HEK293T (cell line): ENCODE measurements at regions not wholly inside any gene's neighbourhood (a gene's known extent, or its start where the extent isn't known, plus 50 kb on each side); places are given as distances from the start of the nearest gene placed in this dataset.

Experiments
- CTCF ChIA-PET: fragments of 350-600 bp; formaldehyde crosslinking; extraction: SDS; loops from one replicate; lab custom pipeline; 2021; ENCODE audit warnings: antibody characterized with exemption, inconsistent platforms; lab: Yijun Ruan, JAX
- POLR2A ChIA-PET: fragments of 350-600 bp; formaldehyde crosslinking; extraction: SDS; loops from one replicate; lab custom pipeline; 2020; ENCODE audit warnings: antibody characterized with exemption, inconsistent platforms; lab: Yijun Ruan, JAX
- DNase-seq: peaks from one replicate; pipeline ENCODE4 v3.0.0; 2012; ENCODE audit warnings: mixed read lengths; ENCODE audit errors: extremely low spot score
- ARNT ChIP-seq: fragments of 450-650 bp; IDR thresholded peaks from 2 replicates; pipeline ENCODE4 v1.6.1; 2017; ENCODE audit warnings: mild to moderate bottlenecking
- BHLHE40 ChIP-seq: fragments of 450-650 bp; IDR thresholded peaks from 2 replicates; pipeline ENCODE4 v1.6.1; 2016; ENCODE audit warnings: mild to moderate bottlenecking, moderate library complexity, borderline replicate concordance
- CTBP1 ChIP-seq: fragments of 450-650 bp; IDR thresholded peaks from 2 replicates; pipeline ENCODE4 v1.6.1; 2016; ENCODE audit warnings: borderline replicate concordance
- ELF4 ChIP-seq: fragments of 450-650 bp; IDR thresholded peaks from 2 replicates; pipeline ENCODE4 v1.6.1; 2017; ENCODE audit warnings: antibody characterized with exemption
- FOXA1 ChIP-seq: fragments of 450-650 bp; IDR thresholded peaks from 2 replicates; pipeline ENCODE4 v1.6.1; 2016; ENCODE audit warnings: mild to moderate bottlenecking
- FOXK2 ChIP-seq: fragments of 450-650 bp; IDR thresholded peaks from 2 replicates; pipeline ENCODE4 v1.6.1; 2016; ENCODE audit warnings: mild to moderate bottlenecking
- FOXM1 ChIP-seq: fragments of 450-650 bp; IDR thresholded peaks from 2 replicates; pipeline ENCODE4 v1.6.1; 2017; ENCODE audit warnings: mild to moderate bottlenecking, borderline replicate concordance
- HDGF ChIP-seq: fragments of 450-650 bp; IDR thresholded peaks from 2 replicates; pipeline ENCODE4 v1.6.1; 2017; ENCODE audit warnings: antibody characterized with exemption, borderline replicate concordance
- L3MBTL2 ChIP-seq: fragments of 450-650 bp; conservative IDR thresholded peaks from 2 replicates; pipeline ENCODE4 v1.6.1; 2016; ENCODE audit warnings: mild to moderate bottlenecking
- LEF1 ChIP-seq: fragments of 450-650 bp; IDR thresholded peaks from 2 replicates; pipeline ENCODE4 v1.6.1; 2017; ENCODE audit warnings: mild to moderate bottlenecking, borderline replicate concordance
- NFRKB ChIP-seq: fragments of 450-650 bp; IDR thresholded peaks from 2 replicates; pipeline ENCODE4 v1.6.1; 2016; ENCODE audit warnings: mild to moderate bottlenecking, moderate library complexity
- SP1 ChIP-seq: fragments of 450-650 bp; IDR thresholded peaks from 2 replicates; pipeline ENCODE4 v1.6.1; 2017
- SUZ12 ChIP-seq: fragments of 450-650 bp; IDR thresholded peaks from 2 replicates; pipeline ENCODE4 v1.6.1; 2016; ENCODE audit warnings: mild to moderate bottlenecking
- TARDBP ChIP-seq: fragments of 450-650 bp; IDR thresholded peaks from 2 replicates; pipeline ENCODE4 v1.6.1; 2016
- ZNF384 ChIP-seq: fragments of 450-650 bp; IDR thresholded peaks from 2 replicates; pipeline ENCODE4 v1.6.1; 2016
- TF ChIP-seq, protein P1 (sequence below): fragments of 450-650 bp; IDR thresholded peaks from 2 replicates; pipeline ENCODE4 v1.6.1; 2016

DNA sequence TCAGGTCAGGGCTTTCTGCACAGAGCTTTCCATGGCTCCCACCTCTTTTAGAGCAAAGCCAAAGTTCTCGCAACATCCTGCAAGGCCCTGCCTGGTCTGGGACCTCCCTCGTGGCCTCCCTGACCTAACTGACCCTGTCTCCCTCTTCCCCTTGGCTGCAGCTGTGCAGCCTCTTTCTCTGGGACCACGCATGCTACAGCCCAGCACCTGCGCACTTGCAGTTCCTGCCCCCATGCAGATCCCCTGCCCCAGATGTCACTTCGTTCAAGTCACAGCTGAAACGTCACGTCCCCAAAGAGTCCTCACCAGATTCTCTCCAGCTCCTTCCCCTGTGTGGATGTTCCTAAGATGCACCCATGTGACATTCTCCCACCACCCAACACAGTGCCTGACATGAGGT, 61.2 kb upstream of the ZNF716 start:
- POLR2A ChIA-PET: no interaction called here
- TF ChIP-seq ZNF384 (no peak), HDGF (no peak), L3MBTL2 (no peak), NFRKB (no peak), SUZ12 (no peak), FOXA1 (no peak), SP1 (no peak), BHLHE40 (no peak)
- CTCF ChIA-PET: no interaction called here
- no peak for DNase-seq

DNA sequence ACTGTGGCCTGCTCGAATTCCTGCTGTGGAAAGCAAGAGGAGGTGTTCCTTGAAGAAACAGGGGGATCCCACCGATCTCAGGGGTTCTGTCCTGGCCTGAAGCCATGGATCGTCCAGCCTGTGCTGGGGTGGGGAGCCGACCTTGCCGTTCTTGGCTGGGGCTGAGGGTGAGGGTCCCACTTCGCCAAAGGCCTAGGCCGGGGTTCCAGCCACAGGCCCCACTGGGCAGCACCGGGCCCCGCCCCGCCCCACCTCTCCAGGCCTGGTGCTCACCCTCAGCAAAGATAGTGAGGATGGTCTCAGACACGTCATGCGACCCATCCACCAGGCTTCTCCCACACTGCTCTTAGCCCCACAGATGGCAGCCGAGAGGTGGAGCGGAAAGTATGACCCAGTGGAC, 51.4 kb upstream of the ZNF716 start:
- TF ChIP-seq SUZ12: no peak
- TF ChIP-seq NFRKB: no peak
- no peak for TF ChIP-seq FOXM1
- TF ChIP-seq BHLHE40: no peak
- TF ChIP-seq ZNF384: no peak
- no peak for TF ChIP-seq ELF4
- no peak for TF ChIP-seq TARDBP
- TF ChIP-seq CTBP1: no peak
- ChIA-PET POLR2A (no interaction called here), CTCF (no interaction called here)
- no peak for DNase-seq

DNA sequence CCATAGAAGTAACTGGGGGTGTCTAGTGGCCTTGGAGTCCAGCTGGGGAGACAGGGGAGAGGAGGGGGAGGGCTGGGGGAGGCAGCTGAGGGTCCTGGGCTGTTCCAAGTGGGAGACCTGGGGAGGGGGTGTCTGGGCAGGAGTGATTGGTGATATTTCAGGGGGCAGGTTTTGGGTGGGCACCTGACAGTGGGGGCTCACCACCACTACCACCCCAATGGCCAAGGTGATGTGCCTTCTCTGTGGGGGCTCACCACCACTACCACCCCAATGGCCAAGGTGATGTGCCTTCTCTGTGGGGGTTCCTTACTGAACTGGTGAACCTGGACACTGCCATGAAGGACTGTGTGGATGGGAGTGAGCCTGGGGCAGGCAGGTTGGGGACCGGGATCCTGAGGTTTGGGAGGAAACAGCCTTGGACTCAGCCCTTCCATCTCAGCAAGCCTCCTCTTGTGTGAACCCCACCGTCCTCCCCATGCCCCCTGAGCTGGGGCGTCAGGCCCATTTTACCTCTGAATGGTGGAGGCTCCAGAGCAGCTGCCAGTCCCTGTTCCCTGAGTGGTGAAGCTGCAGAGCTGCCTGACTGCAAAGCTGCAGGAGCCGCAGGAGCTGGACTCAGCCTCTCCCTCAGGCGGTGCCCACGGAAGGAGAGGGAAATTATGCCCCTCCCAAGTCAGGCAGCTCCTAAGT, 50.6 kb upstream of the ZNF716 start:
- no peak for DNase-seq
- ChIA-PET CTCF (no interaction called here), POLR2A (no interaction called here)
- no peak for TF ChIP-seq BHLHE40
- TF ChIP-seq L3MBTL2: no peak
- no peak for TF ChIP-seq NFRKB
- no peak for TF ChIP-seq ELF4
- no peak for TF ChIP-seq FOXM1
- no peak for TF ChIP-seq LEF1
- TF ChIP-seq FOXK2: no peak
- TF ChIP-seq SP1: no peak
- TF ChIP-seq ZNF384: no peak
- no peak for TF ChIP-seq FOXA1

DNA sequence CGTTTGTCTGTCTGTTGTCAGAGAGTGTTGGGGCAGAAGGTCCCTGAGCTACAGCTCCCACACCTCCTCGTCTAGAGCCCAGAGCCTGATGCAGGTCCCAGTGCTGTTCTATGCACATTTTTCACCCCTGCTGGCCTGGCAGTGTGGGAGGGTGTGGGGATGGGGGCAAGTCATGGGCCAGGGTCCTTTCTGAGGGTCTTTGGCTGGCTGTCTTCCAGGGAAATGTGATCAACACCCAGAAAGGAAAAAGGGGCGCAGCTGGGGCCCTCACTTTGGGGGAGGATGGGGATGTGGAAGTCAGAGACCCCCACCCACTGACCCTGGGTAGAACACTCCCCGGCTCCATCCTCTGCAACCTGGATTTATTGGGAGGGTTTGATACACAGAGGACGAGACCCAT, 50.0 kb upstream of the ZNF716 start:
- CTCF ChIA-PET: no interaction called here
- TF ChIP-seq FOXA1 (no peak), TARDBP (no peak), BHLHE40 (no peak), FOXK2 (no peak), NFRKB (no peak), CTBP1 (no peak), LEF1 (no peak), ZNF384 (no peak), ARNT (no peak), L3MBTL2 (no peak), SP1 (no peak), FOXM1 (no peak), ELF4 (no peak), HDGF (no peak), SUZ12 (no peak)
- TF ChIP-seq, protein P1, sequence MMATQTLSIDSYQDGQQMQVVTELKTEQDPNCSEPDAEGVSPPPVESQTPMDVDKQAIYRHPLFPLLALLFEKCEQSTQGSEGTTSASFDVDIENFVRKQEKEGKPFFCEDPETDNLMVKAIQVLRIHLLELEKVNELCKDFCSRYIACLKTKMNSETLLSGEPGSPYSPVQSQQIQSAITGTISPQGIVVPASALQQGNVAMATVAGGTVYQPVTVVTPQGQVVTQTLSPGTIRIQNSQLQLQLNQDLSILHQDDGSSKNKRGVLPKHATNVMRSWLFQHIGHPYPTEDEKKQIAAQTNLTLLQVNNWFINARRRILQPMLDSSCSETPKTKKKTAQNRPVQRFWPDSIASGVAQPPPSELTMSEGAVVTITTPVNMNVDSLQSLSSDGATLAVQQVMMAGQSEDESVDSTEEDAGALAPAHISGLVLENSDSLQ: no peak
- no peak for DNase-seq
- POLR2A ChIA-PET: no interaction called here
